Smooth muscle cell (in vitro differentiated cells): ENCODE measurements at regions not wholly inside any gene's neighbourhood (a gene's known extent, or its start where the extent isn't known, plus 50 kb on each side); places are given as distances from the start of the nearest gene placed in this dataset.

Experiments used
- DNase-seq: peaks from one replicate; lab custom pipeline; 2025; ENCODE audit not compliant: unreplicated experiment; lab: John Stamatoyannopoulos, UW
- H2AFZ ChIP-seq: fragments of 200-600 bp; sonication (generic); 2 replicates; pipeline ENCODE4 v1.6.0; 2016; ENCODE audit warnings: antibody characterized with exemption, low read depth, mild to moderate bottlenecking
- H3F3A ChIP-seq: fragments of 200-600 bp; sonication (generic); 2 replicates; pipeline ENCODE4 v1.6.0; 2017; ENCODE audit warnings: antibody characterized with exemption, low read depth
- H3K27ac ChIP-seq: fragments of 200-600 bp; sonication (generic); 2 replicates; pipeline ENCODE4 v1.5.1; 2016; ENCODE audit warnings: low read depth, mild to moderate bottlenecking
- H3K27me3 ChIP-seq: fragments of 200-600 bp; sonication (generic); 2 replicates; pipeline ENCODE4 v1.6.1; 2016; ENCODE audit warnings: low read depth, mild to moderate bottlenecking
- H3K36me3 ChIP-seq: fragments of 200-600 bp; sonication (generic); 2 replicates; pipeline ENCODE4 v1.5.1; 2016; ENCODE audit warnings: low read depth
- H3K4me1 ChIP-seq: fragments of 200-600 bp; sonication (generic); 2 replicates; pipeline ENCODE4 v1.5.1; 2016; ENCODE audit warnings: low read depth
- H3K4me2 ChIP-seq: fragments of 200-600 bp; sonication (generic); 2 replicates; pipeline ENCODE4 v1.6.0; 2016; ENCODE audit warnings: mild to moderate bottlenecking
- H3K4me3 ChIP-seq: fragments of 200-600 bp; sonication (generic); 2 replicates; pipeline ENCODE4 v1.5.1; 2016; ENCODE audit warnings: mild to moderate bottlenecking
- H3K79me2 ChIP-seq: fragments of 200-600 bp; sonication (generic); 2 replicates; pipeline ENCODE4 v1.6.0; 2016; ENCODE audit warnings: low read depth, mild to moderate bottlenecking
- H3K9ac ChIP-seq: fragments of 200-600 bp; sonication (generic); 2 replicates; pipeline ENCODE4 v1.6.0; 2016; ENCODE audit warnings: low read depth
- H3K9me3 ChIP-seq: fragments of 200-600 bp; sonication (generic); replicated peaks from 2 replicates; pipeline ENCODE4 v1.5.1; 2016; ENCODE audit warnings: low read depth
- H4K20me1 ChIP-seq: fragments of 200-600 bp; sonication (generic); 2 replicates; pipeline ENCODE4 v1.6.0; 2016; ENCODE audit warnings: low read depth
- WGBS: methylation state at CpG from one replicate; pipeline ENCODE4 v1.1.7; 2016; ENCODE audit warnings: low lambda C conversion rate; 5-methylcytosine and 5-hydroxymethylcytosine counted together
- TF ChIP-seq, protein P1 (sequence below): fragments of 200-600 bp; sonication (generic); IDR thresholded peaks from 2 replicates; pipeline ENCODE4 v1.5.1; 2017; ENCODE audit warnings: borderline replicate concordance, mild to moderate bottlenecking, antibody characterized with exemption; ENCODE audit not compliant: insufficient read depth, poor library complexity, severe bottlenecking

DNA sequence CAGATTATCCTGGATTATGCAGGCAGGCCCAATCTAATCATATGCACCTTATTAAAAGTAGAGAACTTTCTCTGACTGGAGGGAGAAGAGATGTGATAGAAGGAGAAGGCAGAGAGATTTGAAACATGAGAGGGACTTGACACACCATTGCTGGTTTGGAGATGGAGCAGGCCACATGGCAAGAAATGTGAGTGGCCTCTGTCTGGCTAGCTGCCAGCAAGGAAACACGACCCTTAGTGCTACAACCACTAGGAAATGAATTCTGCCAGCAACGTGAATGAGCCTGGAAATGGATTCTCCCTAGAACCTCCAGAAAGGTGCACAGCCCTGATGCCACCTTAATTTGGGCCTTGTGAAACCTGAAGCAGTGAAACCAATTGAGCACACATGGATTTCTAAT lies 79.5 kb upstream of the MBNL3 start:
- Histone ChIP-seq H3K4me2 (no peak overlapping the region), H4K20me1 (no peaks in the 10 kb centered on the region), H3K27me3 (no peaks in the 10 kb centered on the region), H3K4me1 (no peaks in the 10 kb centered on the region), H3K9me3 (no peaks in the 10 kb centered on the region), H2AFZ (no peak overlapping the region), H3K4me3 (no peak overlapping the region), H3K9ac (no peak overlapping the region), H3K36me3 (no peaks in the 10 kb centered on the region), H3F3A (no peaks in the 10 kb centered on the region), H3K27ac (no peak overlapping the region), H3K79me2 (no peaks in the 10 kb centered on the region)
- TF ChIP-seq, protein P1, sequence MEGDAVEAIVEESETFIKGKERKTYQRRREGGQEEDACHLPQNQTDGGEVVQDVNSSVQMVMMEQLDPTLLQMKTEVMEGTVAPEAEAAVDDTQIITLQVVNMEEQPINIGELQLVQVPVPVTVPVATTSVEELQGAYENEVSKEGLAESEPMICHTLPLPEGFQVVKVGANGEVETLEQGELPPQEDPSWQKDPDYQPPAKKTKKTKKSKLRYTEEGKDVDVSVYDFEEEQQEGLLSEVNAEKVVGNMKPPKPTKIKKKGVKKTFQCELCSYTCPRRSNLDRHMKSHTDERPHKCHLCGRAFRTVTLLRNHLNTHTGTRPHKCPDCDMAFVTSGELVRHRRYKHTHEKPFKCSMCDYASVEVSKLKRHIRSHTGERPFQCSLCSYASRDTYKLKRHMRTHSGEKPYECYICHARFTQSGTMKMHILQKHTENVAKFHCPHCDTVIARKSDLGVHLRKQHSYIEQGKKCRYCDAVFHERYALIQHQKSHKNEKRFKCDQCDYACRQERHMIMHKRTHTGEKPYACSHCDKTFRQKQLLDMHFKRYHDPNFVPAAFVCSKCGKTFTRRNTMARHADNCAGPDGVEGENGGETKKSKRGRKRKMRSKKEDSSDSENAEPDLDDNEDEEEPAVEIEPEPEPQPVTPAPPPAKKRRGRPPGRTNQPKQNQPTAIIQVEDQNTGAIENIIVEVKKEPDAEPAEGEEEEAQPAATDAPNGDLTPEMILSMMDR: no peak
- 56% methylated on average over 2 of the region's 2 CpGs for WGBS
- no peak for DNase-seq

- Histone ChIP-seq H3K9ac (no peak overlapping the region), H3K4me2 (no peak overlapping the region), H3K27ac (peak overlapping the region; percentile 94), H3K4me3 (no peak overlapping the region), H4K20me1 (no peaks in the 10 kb centered on the region), H3K27me3 (no peaks in the 10 kb centered on the region), H3K79me2 (no peaks in the 10 kb centered on the region), H2AFZ (no peak overlapping the region), H3K4me1 (no peaks in the 10 kb centered on the region), H3F3A (no peaks in the 10 kb centered on the region), H3K9me3 (no peaks in the 10 kb centered on the region), H3K36me3 (no peaks in the 10 kb centered on the region)
- WGBS: 57% methylated on average over 3 of the region's 3 CpGs
- TF ChIP-seq, protein P1: no peak
- no peak for DNase-seq
Observed at GRCh38 chrX:132565273-132565672, 76.4 kb upstream of the MBNL3 start.

GRCh38 chrX:132563976-132564375 lies 75.1 kb upstream of the MBNL3 start:
- Histone ChIP-seq H3K9ac (peak overlapping the region; percentile 61), H3K4me2 (no peak overlapping the region), H3K27ac (peak overlapping the region; percentile 94), H3K9me3 (no peaks in the 10 kb centered on the region), H3K4me1 (no peaks in the 10 kb centered on the region), H2AFZ (no peak overlapping the region), H3F3A (no peaks in the 10 kb centered on the region), H3K36me3 (no peaks in the 10 kb centered on the region), H3K27me3 (no peaks in the 10 kb centered on the region), H3K4me3 (no peak overlapping the region), H3K79me2 (no peaks in the 10 kb centered on the region), H4K20me1 (no peaks in the 10 kb centered on the region)
- TF ChIP-seq, protein P1: no peak
- no peak for DNase-seq
- 19% methylated on average over 2 of the region's 2 CpGs for WGBS

DNA sequence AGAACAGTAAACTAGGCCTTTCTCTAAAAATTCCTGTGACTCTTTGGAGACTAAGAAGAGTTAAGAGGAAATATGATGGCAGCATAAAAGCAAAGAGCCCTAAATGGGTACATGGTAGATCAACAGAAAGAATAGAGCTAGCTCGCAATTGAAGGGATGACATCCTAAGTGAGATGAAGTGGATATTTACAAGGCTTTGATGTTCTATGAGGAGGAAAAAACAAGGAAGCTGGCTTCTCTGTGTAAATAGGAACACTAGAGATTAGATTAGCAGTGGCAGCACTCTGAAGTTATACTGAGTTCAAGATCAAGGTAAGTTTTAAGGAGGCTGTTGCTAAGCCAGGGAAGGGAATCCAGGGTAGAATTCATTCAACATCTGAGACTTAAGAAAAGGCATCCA lies 73.1 kb upstream of the MBNL3 start:
- Histone ChIP-seq H2AFZ (no peak overlapping the region), H3K79me2 (no peaks in the 10 kb centered on the region), H3K4me3 (no peak overlapping the region), H3K4me1 (no peaks in the 10 kb centered on the region), H3K9ac (no peak overlapping the region), H3K27ac (no peak overlapping the region), H4K20me1 (no peaks in the 10 kb centered on the region), H3K9me3 (no peaks in the 10 kb centered on the region), H3K4me2 (no peak overlapping the region), H3K36me3 (no peaks in the 10 kb centered on the region), H3F3A (no peaks in the 10 kb centered on the region), H3K27me3 (no peaks in the 10 kb centered on the region)
- 73% methylated on average over 1 of the region's 1 CpG for WGBS
- DNase-seq: no peak
- TF ChIP-seq, protein P1: no peak
